ENCODE measurements at regions not wholly inside any gene's neighbourhood (a gene's known extent, or its start where the extent isn't known, plus 50 kb on each side); places are given as distances from the start of the nearest gene placed in this dataset.

GRCh38 chr14:86790408-86791364, 1202.3 kb downstream of the GALC start:
- no peak overlapping the region for H3K4me3 ChIP-seq (ENCODE audit: low read length)
- no peak for DNase-seq (ENCODE audit: low read depth)
- peak; percentile 23 for TF ChIP-seq CTCF (conservative IDR thresholded peaks at IDR 0.05; ENCODE audit: low read depth, low read length)

GRCh38 chr14:86788224-86788623, 1204.8 kb downstream of the GALC start:
- H3K4me3 ChIP-seq (ENCODE audit: low read length) = no peak overlapping the region
- no peak for TF ChIP-seq CTCF (conservative IDR thresholded peaks at IDR 0.05; ENCODE audit: low read depth, low read length)
- DNase-seq (ENCODE audit: low read depth) = no peak

- no peak for TF ChIP-seq CTCF (conservative IDR thresholded peaks at IDR 0.05; ENCODE audit: low read depth, low read length)
- DNase-seq (ENCODE audit: low read depth) = no peak
- H3K4me3 ChIP-seq (ENCODE audit: low read length) = no peak overlapping the region
These were observed 1205.3 kb downstream of the GALC start for GRCh38 chr14:86787717-86788116.

GRCh38 chr14:86782092-86782580, 1210.8 kb downstream of the GALC start:
- DNase-seq (ENCODE audit: low read depth) = no peak
- TF ChIP-seq CTCF (conservative IDR thresholded peaks at IDR 0.05; ENCODE audit: low read depth, low read length) = no peak
- no peak overlapping the region for H3K4me3 ChIP-seq (ENCODE audit: low read length)

GRCh38 chr14:86780876-86781510, 1212.0 kb downstream of the GALC start:
- TF ChIP-seq CTCF (conservative IDR thresholded peaks at IDR 0.05; ENCODE audit: low read depth, low read length) = no peak
- no peak overlapping the region for H3K4me3 ChIP-seq (ENCODE audit: low read length)
- no peak for DNase-seq (ENCODE audit: low read depth)

- no peak for TF ChIP-seq CTCF (conservative IDR thresholded peaks at IDR 0.05; ENCODE audit: low read depth, low read length)
- DNase-seq (ENCODE audit: low read depth) = no peak
- H3K4me3 ChIP-seq (ENCODE audit: low read length) = no peak overlapping the region
These were observed 1212.5 kb downstream of the GALC start for GRCh38 chr14:86780461-86780860.
